DMS114 treated with DMSO at 0.1 percent for 48 hours (cell line): ENCODE measurements at regions not wholly inside any gene's neighbourhood (a gene's known extent, or its start where the extent isn't known, plus 50 kb on each side); places are given as distances from the start of the nearest gene placed in this dataset.

Experiments
- DNase-seq: peaks from one replicate; lab custom pipeline; 2025; ENCODE audit not compliant: unreplicated experiment; lab: John Stamatoyannopoulos, UW

DNA sequence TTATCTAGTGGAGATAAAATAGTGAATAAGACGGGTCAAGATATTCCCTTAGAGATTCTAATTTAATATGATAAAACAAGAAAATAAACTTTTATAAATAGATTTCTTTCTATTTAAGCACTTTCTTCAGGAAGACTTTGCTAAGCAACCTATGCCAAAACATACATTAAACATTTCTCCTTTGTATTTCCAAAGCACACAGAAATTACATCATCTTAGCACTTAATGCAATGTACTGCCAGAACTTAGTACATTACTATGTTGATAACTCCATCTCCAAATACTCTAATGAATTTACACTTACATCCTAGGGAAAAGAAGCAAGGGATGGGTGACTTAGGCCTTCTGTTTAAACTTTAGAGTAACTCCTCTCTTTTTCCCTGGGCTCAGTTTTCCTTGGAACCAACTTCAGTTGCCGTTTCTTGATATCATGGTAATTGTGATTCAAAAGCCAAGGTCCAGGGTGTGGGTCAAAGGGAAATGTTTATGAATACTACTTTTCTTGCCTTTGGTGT is 322.6 kb upstream of the PCDH20 start:
- no peak for DNase-seq

DNA sequence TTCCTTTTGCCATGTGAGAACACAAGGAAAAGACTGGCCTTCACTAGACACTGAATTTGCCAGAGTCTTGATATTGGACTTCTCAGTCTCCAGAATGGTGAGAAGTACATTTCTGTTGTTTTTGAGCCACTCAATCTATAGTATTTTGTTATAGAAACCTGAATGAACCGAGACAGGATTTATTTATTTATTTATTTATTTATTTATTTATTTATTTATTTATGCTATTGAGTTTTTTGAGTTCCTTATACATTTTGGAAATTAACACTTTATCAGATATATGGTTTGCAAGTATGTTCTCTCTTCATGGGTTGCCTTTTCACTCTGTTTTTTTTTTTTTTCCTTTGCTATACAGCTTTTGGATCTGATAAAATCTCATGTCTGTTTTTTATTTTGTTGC is 319.0 kb upstream of the PCDH20 start:
- DNase-seq = no peak

GRCh38 chr13:61728471-61728870 is 312.8 kb upstream of the PCDH20 start:
- DNase-seq = no peak

DNA sequence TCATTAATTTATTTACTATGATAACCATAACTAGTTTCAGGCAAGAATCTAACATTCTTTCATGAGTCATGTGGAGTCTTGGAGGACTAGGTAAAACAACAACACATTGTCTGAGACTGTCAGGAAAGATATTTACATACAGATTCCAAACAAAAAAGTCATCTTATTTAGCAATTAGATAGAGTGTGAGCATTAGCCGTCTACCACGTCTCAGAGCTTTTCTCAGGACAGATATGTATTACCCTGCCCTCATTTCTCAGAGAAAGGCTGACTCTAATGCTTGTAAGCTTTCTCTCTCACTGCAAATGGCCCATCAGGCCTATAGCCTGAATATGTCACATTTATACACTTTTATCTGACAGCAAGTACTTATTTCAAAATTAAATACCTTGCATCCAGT is 312.1 kb upstream of the PCDH20 start:
- DNase-seq = no peak

DNA sequence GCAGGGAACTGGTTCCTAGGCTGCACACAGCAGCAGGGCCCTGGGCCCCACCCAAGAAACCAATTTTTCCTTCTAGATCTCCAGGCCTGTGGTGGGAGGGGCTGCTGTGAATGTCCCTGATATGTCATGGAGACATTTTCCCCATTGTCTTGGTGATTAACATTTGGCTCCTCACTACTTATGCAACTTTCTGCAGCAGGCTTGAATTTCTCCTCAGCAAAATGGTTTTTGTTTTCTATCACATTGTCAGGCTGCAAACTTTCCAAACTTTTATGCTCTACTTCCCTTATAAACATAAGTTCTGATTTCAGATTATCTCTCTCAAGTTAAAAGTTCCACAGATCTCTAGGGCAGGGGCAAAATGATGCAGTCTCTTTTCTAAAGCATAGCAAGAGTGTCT is 310.2 kb upstream of the PCDH20 start:
- no peak for DNase-seq

GRCh38 chr13:61722119-61722518 is 306.5 kb upstream of the PCDH20 start:
- DNase-seq = no peak

- no peak for DNase-seq
These were observed 297.0 kb upstream of the PCDH20 start for GRCh38 chr13:61712621-61713020.

DNA sequence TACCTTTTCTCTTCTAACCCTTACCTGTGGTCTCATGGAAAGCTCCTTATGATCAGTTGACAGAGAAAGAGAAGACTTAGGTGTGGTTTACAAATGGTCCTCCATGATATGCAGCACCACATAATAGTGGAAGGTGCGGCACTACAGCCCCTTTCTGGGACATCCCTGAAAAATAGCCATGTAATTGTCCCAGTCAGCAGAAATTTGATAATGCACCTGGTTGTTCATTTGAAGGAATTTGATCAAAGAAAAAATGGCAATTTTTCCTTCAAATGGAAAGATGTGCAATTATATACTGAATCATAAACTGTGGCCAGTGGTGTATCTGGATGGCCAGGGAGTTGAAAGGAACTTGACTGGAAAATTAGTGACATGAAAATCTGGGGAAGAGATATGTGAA is 293.6 kb upstream of the PCDH20 start:
- no peak for DNase-seq

DNA sequence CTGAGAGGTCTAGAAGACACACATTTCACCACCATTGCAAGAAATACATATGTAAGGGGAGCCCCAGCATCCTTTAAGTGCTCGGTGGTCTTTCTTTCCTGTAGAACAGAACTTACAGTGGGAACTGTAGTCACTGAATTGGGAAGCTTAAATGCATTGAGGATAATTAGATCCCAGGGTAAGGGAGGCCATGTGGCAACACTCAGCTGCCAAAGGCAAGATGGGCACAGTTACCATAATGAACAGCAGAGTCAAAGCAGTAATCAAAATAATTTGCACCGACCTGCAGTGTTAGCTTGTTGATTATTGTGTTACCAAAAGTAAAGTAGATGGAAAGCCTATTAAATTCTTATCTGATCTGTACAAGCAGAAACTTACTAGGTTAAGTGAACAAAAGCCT is 291.2 kb upstream of the PCDH20 start:
- DNase-seq = no peak

GRCh38 chr13:61700620-61701019 is 285.0 kb upstream of the PCDH20 start:
- no peak for DNase-seq

DNA sequence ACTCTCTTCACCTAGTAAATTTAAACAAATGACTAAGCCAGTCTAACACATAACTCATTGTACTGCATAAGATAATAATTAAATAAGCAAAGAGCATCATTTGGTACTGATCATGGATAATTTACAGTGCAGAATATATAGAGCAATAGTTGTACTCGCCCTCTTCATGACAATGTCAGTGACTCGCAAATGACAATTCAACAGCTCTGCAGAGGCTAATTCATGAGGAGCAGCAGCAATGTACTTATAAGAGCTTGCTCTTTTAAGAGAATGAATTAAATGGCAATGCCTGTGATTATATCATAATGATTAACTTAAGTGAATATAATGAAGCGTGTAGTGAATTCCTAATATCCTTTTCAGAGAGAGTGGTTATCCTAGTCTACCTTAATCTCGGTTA is 284.5 kb upstream of the PCDH20 start:
- no peak for DNase-seq

- DNase-seq = no peak
These were observed 281.0 kb upstream of the PCDH20 start for GRCh38 chr13:61696676-61697075.

DNA sequence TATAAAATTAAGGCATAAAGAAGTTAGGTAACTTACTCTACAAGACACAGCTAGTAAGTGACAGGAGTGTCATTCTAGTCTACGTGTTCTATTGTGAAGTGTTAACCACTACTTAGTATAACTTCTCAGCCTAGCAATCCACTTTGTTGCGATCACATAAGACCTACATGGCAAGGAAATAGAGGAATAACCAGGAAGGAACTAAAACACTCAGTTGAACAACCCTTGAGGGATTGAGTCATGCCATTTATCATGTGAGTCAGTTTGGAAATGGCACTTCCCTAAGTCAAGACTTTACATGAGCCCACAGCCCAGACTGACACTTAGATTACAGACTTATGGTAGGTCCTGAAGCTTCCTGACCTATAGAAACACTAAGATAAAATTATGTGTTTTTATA is 279.5 kb upstream of the PCDH20 start:
- DNase-seq = no peak

DNA sequence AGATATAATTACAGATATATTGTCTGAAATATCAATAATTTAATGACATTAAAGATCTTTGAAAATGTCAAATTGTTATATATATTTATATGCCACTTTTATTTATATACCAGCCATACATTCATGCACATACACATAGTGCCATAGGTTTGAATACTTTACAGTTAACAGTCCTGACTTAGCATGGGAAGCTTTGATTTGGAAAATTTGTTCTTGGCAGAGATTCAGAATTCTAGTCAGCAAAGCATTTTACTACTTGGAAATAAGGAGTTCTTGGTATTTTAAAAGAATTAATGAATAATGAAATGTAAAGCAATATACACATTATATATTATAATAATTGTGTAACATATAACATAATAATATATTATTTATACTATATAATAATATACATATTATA is 277.0 kb upstream of the PCDH20 start:
- DNase-seq = no peak

- peak; percentile 4 for DNase-seq
These were observed 270.0 kb upstream of the PCDH20 start for GRCh38 chr13:61685682-61686012.

DNA sequence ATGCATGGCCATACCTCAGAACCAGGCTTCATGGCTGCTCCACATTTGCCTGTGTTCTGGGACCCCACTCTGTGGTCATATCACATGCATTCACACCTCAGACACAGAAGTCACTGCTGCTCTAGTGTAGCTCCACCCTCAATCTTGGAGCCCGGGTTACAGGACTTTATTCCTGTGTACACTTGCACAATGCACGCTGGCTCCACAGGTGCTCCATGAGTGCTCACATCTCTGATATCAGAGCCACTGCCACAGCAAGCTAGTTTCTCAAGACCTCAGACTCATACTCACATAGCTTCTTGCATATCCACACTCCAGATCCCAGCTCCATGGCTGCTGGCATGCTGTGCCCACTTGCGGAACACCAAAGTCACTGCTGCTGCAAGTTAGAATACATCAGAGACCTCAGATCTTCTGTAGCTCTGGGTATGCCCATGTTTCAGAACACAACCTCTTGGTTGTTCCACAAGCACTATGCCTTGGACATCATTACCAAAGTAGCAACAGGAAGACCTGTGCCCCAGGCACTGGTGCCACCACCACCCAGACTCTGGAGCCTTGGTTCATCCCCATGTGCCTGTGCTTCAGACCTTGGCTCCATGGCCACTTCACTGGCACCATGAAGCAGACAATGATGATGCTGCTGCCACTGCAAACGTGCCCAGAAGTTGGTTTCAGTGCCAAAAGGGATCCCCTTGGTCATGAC is 269.5 kb upstream of the PCDH20 start:
- no peak for DNase-seq

GRCh38 chr13:61672756-61673155 is 257.1 kb upstream of the PCDH20 start:
- no peak for DNase-seq

DNA sequence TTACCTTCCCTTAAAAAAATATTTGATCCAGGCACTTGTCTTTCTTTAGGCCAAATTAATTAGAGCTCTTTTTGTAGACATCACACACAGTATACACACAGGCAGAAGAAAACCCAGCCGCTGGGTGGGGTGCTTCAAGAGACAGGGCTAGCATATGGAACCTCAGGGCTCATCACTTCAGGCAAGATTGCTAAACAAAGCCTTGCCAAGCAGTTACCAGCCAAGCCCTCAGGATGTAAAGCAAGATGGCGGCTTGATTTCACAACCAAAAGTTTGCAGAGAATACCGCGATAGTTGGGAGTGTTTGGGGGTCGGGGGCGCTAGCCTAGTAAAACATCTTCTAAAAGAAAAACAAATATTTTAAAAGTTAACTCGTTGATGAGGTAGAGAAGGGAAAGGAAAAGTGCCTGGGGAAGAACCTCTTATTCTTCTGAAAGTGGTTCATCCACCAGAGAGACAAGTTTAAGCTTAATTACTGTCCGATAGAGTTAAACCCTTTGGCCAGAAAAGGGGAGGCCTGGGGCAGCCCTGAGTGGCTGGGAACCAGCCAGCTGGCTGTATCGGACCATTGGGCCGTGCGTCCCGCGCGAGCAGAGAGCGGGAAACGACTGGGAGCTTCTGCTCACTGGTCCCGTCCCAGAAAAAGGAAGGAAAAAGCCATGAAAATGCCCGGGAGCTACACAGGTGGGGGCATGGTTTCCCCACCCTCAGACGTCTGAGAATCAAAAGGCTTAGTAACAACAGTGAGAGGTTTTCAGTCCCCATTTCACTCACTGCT is 254.9 kb upstream of the PCDH20 start:
- no peak for DNase-seq

- DNase-seq = no peak
These were observed 249.4 kb upstream of the PCDH20 start for GRCh38 chr13:61664801-61665705.

DNA sequence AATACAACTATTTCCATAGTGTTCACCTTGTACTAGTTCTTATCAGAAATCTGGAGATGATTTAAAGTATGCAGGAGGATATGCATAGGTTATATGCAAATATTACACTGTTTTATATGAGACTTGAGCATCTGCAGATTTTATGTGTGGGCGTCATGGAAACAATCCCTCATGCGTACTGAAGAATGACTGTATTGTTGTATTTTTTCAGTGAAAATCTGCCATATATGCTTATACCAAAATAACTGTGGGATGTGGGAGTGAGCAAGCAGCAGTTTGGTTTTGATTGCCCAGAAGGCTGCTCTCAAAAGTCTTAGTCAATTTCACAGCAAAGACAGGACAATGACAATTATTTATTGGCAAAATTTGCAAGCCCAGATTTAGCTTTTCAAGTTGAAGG is 238.8 kb upstream of the PCDH20 start:
- DNase-seq = no peak

GRCh38 chr13:61648547-61648946 is 232.9 kb upstream of the PCDH20 start:
- no peak for DNase-seq

DNA sequence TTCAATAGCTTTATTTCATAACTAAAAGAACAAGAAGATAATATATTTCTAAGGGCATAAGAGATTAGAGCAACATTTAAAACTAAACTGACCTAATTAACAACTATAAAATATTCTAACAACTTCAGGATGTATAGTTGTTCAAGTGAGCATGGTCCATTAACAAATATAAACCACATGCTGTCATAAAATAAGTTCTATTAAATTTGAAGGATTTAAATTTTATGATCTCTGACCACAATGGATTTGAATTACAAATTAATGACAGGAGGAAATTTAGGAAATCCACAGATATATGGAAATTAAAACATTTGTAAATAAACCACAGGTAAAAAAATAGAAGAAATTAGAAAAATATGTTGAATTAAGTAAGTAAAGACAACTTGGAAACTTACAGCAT is 196.5 kb upstream of the PCDH20 start:
- no peak for DNase-seq
